ENCODE measurements at regions not wholly inside any gene's neighbourhood (a gene's known extent, or its start where the extent isn't known, plus 50 kb on each side); places are given as distances from the start of the nearest gene placed in this dataset.

DNA sequence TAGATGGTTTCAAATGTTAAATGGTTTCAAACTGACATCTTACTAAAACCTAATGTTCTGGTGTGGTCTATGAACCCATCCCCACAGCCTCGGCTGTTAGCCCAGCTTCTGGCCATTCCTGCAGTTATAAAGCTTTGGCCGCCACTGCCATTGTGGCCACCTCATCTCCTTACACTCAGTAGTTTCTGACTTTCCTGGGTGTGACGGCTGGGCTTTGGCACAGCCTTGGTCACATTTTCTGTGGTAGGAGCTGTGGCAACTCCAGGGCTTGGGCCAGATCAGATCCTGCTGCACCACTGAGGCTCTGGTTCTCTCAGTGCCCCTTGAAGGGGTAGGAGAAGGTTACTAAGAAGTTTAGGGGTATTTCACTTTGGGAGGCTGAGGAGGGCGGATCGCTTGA, 84.2 kb upstream of the STXBP6 start:
- Histone ChIP-seq H3K27ac (no peak overlapping the region), H3K4me3 (no peak overlapping the region), H3K27me3 (peaks cover 0 to 34% (median 11%) of the 10 kb centered on the region in 7 donors), H3K36me3 (no peaks in the 10 kb centered on the region), H3K9me3 (peaks cover 0 to 5% (median 0%) of the 10 kb centered on the region in 11 donors), H3K4me1 (peaks cover 0 to 9% (median 0%) of the 10 kb centered on the region in 9 donors)
- no peak for TF ChIP-seq CTCF (IDR thresholded peaks at IDR 0.05)
- no peak for DNase-seq
- intact Hi-C loops (cut with DNase I): loop anchor here in 8 of 10 donors (5.0 to 10.0 kb wide), 7 partner anchors 82 to 402 kb away; partner anchors contain the start of gene STXBP6 (in 3 of the 8)
- no peak for ATAC-seq
- 94 to 98% methylated on average over 5 of the region's 5 CpGs for WGBS, 2 donors

GRCh38 chr14:25132732-25133422, 82.9 kb upstream of the STXBP6 start:
- peak; percentile 44 to 51 for DNase-seq
- Histone ChIP-seq H3K4me3 (peak overlapping the region in 3 of 10 donors; percentile 6 to 9 (median 8)), H3K36me3 (no peaks in the 10 kb centered on the region), H3K27ac (no peak overlapping the region), H3K27me3 (peaks cover 0 to 34% (median 11%) of the 10 kb centered on the region in 7 donors), H3K4me1 (peaks cover 0 to 9% (median 0%) of the 10 kb centered on the region in 9 donors), H3K9me3 (no peaks in the 10 kb centered on the region)
- peak; percentile 77 to 93 (median 87) for TF ChIP-seq CTCF (IDR thresholded peaks at IDR 0.05)
- intact Hi-C loops (cut with DNase I): loop anchor here in 9 of 10 donors (1.0 to 10.0 kb wide), 12 partner anchors 81 to 423 kb away; partner anchors contain the start of gene STXBP6 (in 4 of the 9)
- ATAC-seq: peak; percentile 92 to 97 (median 96)
- 17 to 18% methylated on average over 20 of the region's 20 CpGs for WGBS, 2 donors

GRCh38 chr14:25132094-25132493, 82.1 kb upstream of the STXBP6 start:
- Histone ChIP-seq H3K27ac (no peak overlapping the region), H3K4me1 (peaks cover 0 to 9% (median 0%) of the 10 kb centered on the region in 9 donors), H3K4me3 (no peak overlapping the region), H3K27me3 (peaks cover 0 to 34% (median 11%) of the 10 kb centered on the region in 7 donors), H3K36me3 (no peaks in the 10 kb centered on the region), H3K9me3 (no peaks in the 10 kb centered on the region)
- DNase-seq: no peak
- no peak for ATAC-seq
- intact Hi-C loops (cut with DNase I): loop anchor here in 9 of 10 donors (2.0 to 10.0 kb wide), 9 partner anchors 80 to 400 kb away; partner anchors contain the start of gene STXBP6 (in 4 of the 9)
- no peak for TF ChIP-seq CTCF (IDR thresholded peaks at IDR 0.05)
- 77 to 80% methylated on average over 2 of the region's 2 CpGs for WGBS, 2 donors

DNA sequence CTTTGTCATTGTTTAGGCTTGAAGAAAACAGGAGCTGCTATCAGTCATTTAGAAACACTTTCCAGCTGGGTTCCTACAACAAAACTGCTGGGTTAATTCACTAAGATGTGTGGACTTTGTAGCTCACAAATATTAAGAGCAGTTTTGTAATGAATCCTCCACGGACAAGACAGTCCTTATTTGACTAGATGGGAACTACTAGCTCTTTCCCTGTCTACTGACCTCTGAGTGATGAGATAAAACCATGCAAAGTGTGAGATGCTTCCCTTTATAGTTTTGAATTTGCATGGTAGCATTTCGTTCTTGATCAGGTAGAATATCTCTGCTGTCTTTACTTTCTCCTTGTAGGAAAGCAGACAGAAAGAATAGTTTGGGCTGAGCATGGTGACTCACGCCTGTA, 72.9 kb upstream of the STXBP6 start:
- ATAC-seq (no peak), DNase-seq (no peak)
- Histone ChIP-seq H3K27me3 (no peaks in the 10 kb centered on the region), H3K27ac (peak overlapping the region in 2 of 10 donors; percentile 23 to 49), H3K36me3 (no peaks in the 10 kb centered on the region), H3K9me3 (no peaks in the 10 kb centered on the region), H3K4me1 (peaks cover 0 to 18% (median 9%) of the 10 kb centered on the region in 9 donors), H3K4me3 (no peak overlapping the region)
- no peak for TF ChIP-seq CTCF (IDR thresholded peaks at IDR 0.05)
- intact Hi-C loops (cut with DNase I): no loop called here
- 74 to 75% methylated on average over 3 of the region's 3 CpGs for WGBS, 2 donors

Data from heart right ventricle (tissue), 16 donors.